ENCODE measurements at regions not wholly inside any gene's neighbourhood (a gene's known extent, or its start where the extent isn't known, plus 50 kb on each side); places are given as distances from the start of the nearest gene placed in this dataset.

GRCh38 chrX:118167361-118167760, 50.8 kb upstream of the KLHL13 start:
- DNase-seq = no peak

- no peak for DNase-seq
Observed at GRCh38 chrX:118171356-118171755, 54.7 kb upstream of the KLHL13 start.

GRCh38 chrX:118174516-118175098, 58.0 kb upstream of the KLHL13 start:
- DNase-seq = no peak

- DNase-seq = no peak
Observed at GRCh38 chrX:118177708-118178107, 61.1 kb upstream of the KLHL13 start.

- no peak for DNase-seq
Observed at GRCh38 chrX:118178450-118178849, 61.8 kb upstream of the KLHL13 start.

- DNase-seq = no peak
Observed at GRCh38 chrX:118179161-118179560, 62.6 kb upstream of the KLHL13 start.

- DNase-seq = no peak
Observed at GRCh38 chrX:118179718-118180117, 63.1 kb upstream of the KLHL13 start.

- no peak for DNase-seq
Observed at GRCh38 chrX:118181030-118181429, 64.4 kb upstream of the KLHL13 start.

GRCh38 chrX:118182025-118182424, 65.4 kb upstream of the KLHL13 start:
- no peak for DNase-seq

GRCh38 chrX:118182681-118183080, 66.1 kb upstream of the KLHL13 start:
- DNase-seq = no peak

- DNase-seq = no peak
Observed at GRCh38 chrX:118183606-118184005, 67.0 kb upstream of the KLHL13 start.

GRCh38 chrX:118187100-118187499, 70.5 kb upstream of the KLHL13 start:
- DNase-seq = no peak

- DNase-seq = no peak
Observed at GRCh38 chrX:118189000-118189399, 72.4 kb upstream of the KLHL13 start.

GRCh38 chrX:118189628-118190027, 73.0 kb upstream of the KLHL13 start:
- DNase-seq = no peak

- no peak for DNase-seq
Observed at GRCh38 chrX:118197730-118198129, 81.1 kb upstream of the KLHL13 start.

GRCh38 chrX:118198577-118198976, 82.0 kb upstream of the KLHL13 start:
- DNase-seq = no peak

GRCh38 chrX:118199997-118200396, 83.4 kb upstream of the KLHL13 start:
- DNase-seq = no peak

GRCh38 chrX:118205421-118206395, 89.1 kb upstream of the KLHL13 start:
- no peak for DNase-seq

GRCh38 chrX:118207831-118208453, 91.3 kb upstream of the KLHL13 start:
- DNase-seq = no peak

- DNase-seq = no peak
Observed at GRCh38 chrX:118208481-118208880, 91.9 kb upstream of the KLHL13 start.

GRCh38 chrX:118211891-118212816, 95.5 kb upstream of the KLHL13 start:
- no peak for DNase-seq

GRCh38 chrX:118212817-118213183, 96.2 kb upstream of the KLHL13 start:
- DNase-seq = no peak
